GM12878 (cell line): ENCODE measurements at regions not wholly inside any gene's neighbourhood (a gene's known extent, or its start where the extent isn't known, plus 50 kb on each side); places are given as distances from the start of the nearest gene placed in this dataset.

Experiments
- ATF2 ChIP-seq: IDR thresholded peaks from 2 replicates; pipeline ENCODE4 v1.6.1; 2012; ENCODE audit warnings: low read length, inconsistent platforms
- EP300 ChIP-seq, 2 experiments: fragments of 150-350 bp in 1 of 2; IDR thresholded peaks; 2 replicates each; pipeline ENCODE4 v1.6.1; 2011 to 2012; ENCODE audit warnings: low read depth in 2 of 2, low read length in 2 of 2, borderline replicate concordance in 1 of 2, improper control_type of control experiment in 1 of 2, inconsistent platforms in 1 of 2; ENCODE audit not compliant: control insufficient read depth in 1 of 2
- EZH2 ChIP-seq: IDR thresholded peaks from 2 replicates; pipeline ENCODE4 v1.6.1; 2012; ENCODE audit warnings: low read depth, mild to moderate bottlenecking, control low read depth, inconsistent platforms, low read length, borderline replicate concordance; ENCODE audit not compliant: control insufficient read depth
- GABPA ChIP-seq: IDR thresholded peaks from 2 replicates; pipeline ENCODE4 v1.6.1; 2014; ENCODE audit warnings: antibody characterized with exemption, low read depth, mild to moderate bottlenecking, inconsistent platforms
- KLF5 ChIP-seq: fragments of 450-650 bp; IDR thresholded peaks from 2 replicates; pipeline ENCODE4 v1.6.1; 2014; ENCODE audit warnings: mild to moderate bottlenecking; ENCODE audit not compliant: partially characterized antibody
- MAX ChIP-seq: IDR thresholded peaks from 2 replicates; pipeline ENCODE4 v1.6.1; 2012; ENCODE audit warnings: low read depth, low read length, improper control_type of control experiment
- MYC ChIP-seq: IDR thresholded peaks from 2 replicates; pipeline ENCODE4 v1.6.1; 2011; ENCODE audit warnings: mild to moderate bottlenecking, low read length, moderate library complexity, inconsistent platforms; ENCODE audit not compliant: insufficient read depth, insufficient replicate concordance, insufficient read length, severe bottlenecking
- NBN ChIP-seq: fragments of 450-650 bp; IDR thresholded peaks from 2 replicates; pipeline ENCODE4 v1.6.1; 2016
- POLR2AphosphoS5 ChIP-seq: IDR thresholded peaks from 2 replicates; pipeline ENCODE4 v1.6.1; 2011; ENCODE audit warnings: mild to moderate bottlenecking, low read length, inconsistent platforms
- SIX5 ChIP-seq: IDR thresholded peaks from 2 replicates; pipeline ENCODE4 v1.6.1; 2011; ENCODE audit warnings: mild to moderate bottlenecking, low read depth, low read length, moderate library complexity; ENCODE audit not compliant: severe bottlenecking
- TAF1 ChIP-seq: IDR thresholded peaks from 2 replicates; pipeline ENCODE4 v1.6.1; 2011; ENCODE audit warnings: mild to moderate bottlenecking, low read depth, low read length, borderline replicate concordance
- TCF12 ChIP-seq: IDR thresholded peaks from 2 replicates; pipeline ENCODE4 v1.6.1; 2011; ENCODE audit warnings: low read depth, mild to moderate bottlenecking, low read length
- YY1 ChIP-seq: IDR thresholded peaks from 2 replicates; pipeline ENCODE4 v1.6.1; 2011; ENCODE audit warnings: low read depth, mild to moderate bottlenecking, low read length
- TF ChIP-seq, protein P1 (sequence below), 3 experiments: IDR thresholded peaks in 2 of 3; conservative IDR thresholded peaks in 1 of 3; 2 replicates each; pipeline ENCODE4 v1.5.1; 2011; ENCODE audit warnings: low read depth in 3 of 3, low read length in 3 of 3, mild to moderate bottlenecking in 3 of 3, control low read depth in 2 of 3, moderate library complexity in 2 of 3, inconsistent platforms in 1 of 3, mixed read lengths in 1 of 3; ENCODE audit not compliant: control insufficient read depth in 2 of 3, insufficient read depth in 1 of 3; ENCODE audit errors: extremely low read depth in 1 of 3

GRCh38 chr6:9593554-9593953, 821.3 kb downstream of the TFAP2A start:
- no peak for TF ChIP-seq ATF2
- no peak for TF ChIP-seq EP300 (IDR thresholded peaks at IDR 0.05; ENCODE audit: borderline replicate concordance in 1 of 2, control insufficient read depth in 1 of 2, low read depth in 2 of 2, low read length in 2 of 2)
- no peak for TF ChIP-seq SIX5
- no peak for TF ChIP-seq TAF1
- TF ChIP-seq, protein P1, sequence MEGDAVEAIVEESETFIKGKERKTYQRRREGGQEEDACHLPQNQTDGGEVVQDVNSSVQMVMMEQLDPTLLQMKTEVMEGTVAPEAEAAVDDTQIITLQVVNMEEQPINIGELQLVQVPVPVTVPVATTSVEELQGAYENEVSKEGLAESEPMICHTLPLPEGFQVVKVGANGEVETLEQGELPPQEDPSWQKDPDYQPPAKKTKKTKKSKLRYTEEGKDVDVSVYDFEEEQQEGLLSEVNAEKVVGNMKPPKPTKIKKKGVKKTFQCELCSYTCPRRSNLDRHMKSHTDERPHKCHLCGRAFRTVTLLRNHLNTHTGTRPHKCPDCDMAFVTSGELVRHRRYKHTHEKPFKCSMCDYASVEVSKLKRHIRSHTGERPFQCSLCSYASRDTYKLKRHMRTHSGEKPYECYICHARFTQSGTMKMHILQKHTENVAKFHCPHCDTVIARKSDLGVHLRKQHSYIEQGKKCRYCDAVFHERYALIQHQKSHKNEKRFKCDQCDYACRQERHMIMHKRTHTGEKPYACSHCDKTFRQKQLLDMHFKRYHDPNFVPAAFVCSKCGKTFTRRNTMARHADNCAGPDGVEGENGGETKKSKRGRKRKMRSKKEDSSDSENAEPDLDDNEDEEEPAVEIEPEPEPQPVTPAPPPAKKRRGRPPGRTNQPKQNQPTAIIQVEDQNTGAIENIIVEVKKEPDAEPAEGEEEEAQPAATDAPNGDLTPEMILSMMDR (IDR thresholded peaks at IDR 0.05 in 2 of 3, conservative IDR thresholded peaks at IDR 0.05 in 1 of 3; ENCODE audit: control insufficient read depth in 2 of 3, extremely low read depth in 1 of 3, insufficient read depth in 1 of 3, low read depth in 3 of 3, low read length in 3 of 3), result no peak
- TF ChIP-seq EZH2, result no peak
- TF ChIP-seq MYC, result no peak
- TF ChIP-seq POLR2AphosphoS5, result no peak
- TF ChIP-seq TCF12, result no peak
- no peak for TF ChIP-seq MAX
- TF ChIP-seq NBN, result no peak
- no peak for TF ChIP-seq YY1
- no peak for TF ChIP-seq GABPA
- no peak for TF ChIP-seq KLF5
